ENCODE measurements at regions not wholly inside any gene's neighbourhood (a gene's known extent, or its start where the extent isn't known, plus 50 kb on each side); places are given as distances from the start of the nearest gene placed in this dataset.

GRCh38 chr15:56783857-56784661 is 50.8 kb upstream of the ZNF280D start:
- in situ Hi-C loops (cut with MboI; ENCODE audit: low pct_unique_long_range_greater_than_20kb, low sequenced_read_pairs, unreplicated experiment) = no loop called here
- no peak for TF ChIP-seq CTCF (IDR thresholded peaks at IDR 0.05; ENCODE audit: extremely low read depth, insufficient read depth, missing control alignments)
- no peak for DNase-seq (ENCODE audit: low spot score)

- no peak for TF ChIP-seq CTCF (IDR thresholded peaks at IDR 0.05; ENCODE audit: extremely low read depth, insufficient read depth, missing control alignments)
Observed at GRCh38 chr15:56783156-56783856, 50.0 kb upstream of the ZNF280D start.

More at GRCh38 chr15:56783156-56783856, 50.0 kb upstream of the ZNF280D start:
- in situ Hi-C loops (cut with MboI; ENCODE audit: low pct_unique_long_range_greater_than_20kb, low sequenced_read_pairs, unreplicated experiment) = no loop called here
- DNase-seq (ENCODE audit: low spot score) = no peak

All from GM13977 (cell line).